Eye (tissue), 1 donor: ENCODE measurements at regions not wholly inside any gene's neighbourhood (a gene's known extent, or its start where the extent isn't known, plus 50 kb on each side); places are given as distances from the start of the nearest gene placed in this dataset.
"Not testable (repeated sequence)": the region's sequence is repeated elsewhere in the genome, so short reads cannot be mapped to it uniquely, and the experiment has no call there.

Experiments used
- DNase-seq: peaks from one replicate; pipeline ENCODE4 v3.0.0-alpha.2; 2015

DNA sequence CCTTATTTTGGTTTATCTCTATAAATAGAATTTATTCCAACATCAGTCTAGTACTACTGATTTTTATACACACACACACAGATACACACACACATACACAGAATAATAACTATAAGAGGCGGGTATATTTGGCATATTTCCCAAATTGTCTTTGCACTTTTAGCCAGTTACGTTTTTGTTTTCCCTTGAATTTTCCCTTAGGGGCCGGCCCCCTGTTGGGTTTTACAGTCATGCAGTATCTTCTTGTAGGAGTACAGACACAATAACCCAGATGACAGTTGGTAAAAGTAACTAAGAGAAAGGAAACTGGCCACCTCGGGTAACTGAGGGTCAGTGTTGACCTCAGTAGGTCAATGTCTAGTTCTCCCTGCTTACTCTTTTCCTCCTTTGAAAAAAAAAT, 50.9 kb downstream of the DISP1 start:
- no peak for DNase-seq

- no peak for DNase-seq
These were observed 52.5 kb downstream of the DISP1 start for GRCh38 chr1:222867316-222867715.

GRCh38 chr1:222876182-222876581, 61.3 kb downstream of the DISP1 start:
- DNase-seq: no peak

- DNase-seq: peak; percentile 21
These were observed 63.0 kb downstream of the DISP1 start for GRCh38 chr1:222877854-222878253.

DNA sequence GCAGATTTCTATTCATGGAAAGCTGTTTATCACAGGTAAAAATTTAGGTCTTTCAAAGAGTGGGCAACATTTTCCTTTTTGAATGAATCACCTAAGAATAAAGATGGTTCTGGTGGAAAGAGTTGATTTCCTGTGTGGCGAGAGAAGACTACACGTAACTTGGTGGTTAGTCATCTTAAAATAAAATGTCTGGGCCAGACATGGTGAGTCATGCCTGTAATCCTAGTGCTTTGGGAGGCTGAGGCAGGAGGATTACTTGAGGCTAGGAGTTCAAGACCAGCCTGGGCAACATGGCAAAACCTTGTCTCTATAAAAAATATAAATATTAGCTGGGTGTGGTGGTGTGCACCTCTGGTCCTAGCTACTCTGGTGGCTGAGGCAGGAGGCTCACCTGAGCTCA, 65.7 kb downstream of the DISP1 start:
- no peak for DNase-seq

- DNase-seq: peak; percentile 47
These were observed 71.5 kb downstream of the DISP1 start for GRCh38 chr1:222886194-222886854.

GRCh38 chr1:222886878-222887351, 72.1 kb downstream of the DISP1 start:
- DNase-seq: peak; percentile 16

GRCh38 chr1:222889440-222889839, 74.6 kb downstream of the DISP1 start:
- DNase-seq: no peak

DNA sequence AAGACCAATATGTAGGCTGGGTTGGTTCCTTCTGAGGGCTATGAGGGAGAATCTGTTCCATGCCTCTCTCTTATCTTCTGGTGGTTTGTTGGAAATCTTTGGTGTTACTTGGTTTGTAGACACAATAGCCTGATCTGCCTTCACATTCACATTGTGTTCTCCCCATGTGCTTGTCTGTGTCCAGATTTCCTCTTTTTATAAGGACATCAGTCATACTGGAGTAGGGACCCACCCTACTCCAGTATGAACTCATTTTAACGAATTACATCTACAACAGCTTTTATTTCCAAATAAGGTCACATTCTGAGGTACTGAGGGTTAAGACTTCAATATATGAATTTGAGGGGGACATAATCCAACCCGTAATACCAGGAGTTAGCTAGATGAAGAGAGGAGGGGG, 75.9 kb downstream of the DISP1 start:
- DNase-seq: no peak

- DNase-seq: no peak
These were observed 76.7 kb downstream of the DISP1 start for GRCh38 chr1:222891578-222891977.

GRCh38 chr1:222892137-222892769, 77.4 kb downstream of the DISP1 start:
- peak; percentile 16 for DNase-seq

- DNase-seq: no peak
These were observed 78.4 kb downstream of the DISP1 start for GRCh38 chr1:222893255-222893654.

- no peak for DNase-seq
These were observed 79.5 kb downstream of the DISP1 start for GRCh38 chr1:222894331-222894730.

GRCh38 chr1:222896630-222897526, 82.0 kb downstream of the DISP1 start:
- DNase-seq: no peak

DNA sequence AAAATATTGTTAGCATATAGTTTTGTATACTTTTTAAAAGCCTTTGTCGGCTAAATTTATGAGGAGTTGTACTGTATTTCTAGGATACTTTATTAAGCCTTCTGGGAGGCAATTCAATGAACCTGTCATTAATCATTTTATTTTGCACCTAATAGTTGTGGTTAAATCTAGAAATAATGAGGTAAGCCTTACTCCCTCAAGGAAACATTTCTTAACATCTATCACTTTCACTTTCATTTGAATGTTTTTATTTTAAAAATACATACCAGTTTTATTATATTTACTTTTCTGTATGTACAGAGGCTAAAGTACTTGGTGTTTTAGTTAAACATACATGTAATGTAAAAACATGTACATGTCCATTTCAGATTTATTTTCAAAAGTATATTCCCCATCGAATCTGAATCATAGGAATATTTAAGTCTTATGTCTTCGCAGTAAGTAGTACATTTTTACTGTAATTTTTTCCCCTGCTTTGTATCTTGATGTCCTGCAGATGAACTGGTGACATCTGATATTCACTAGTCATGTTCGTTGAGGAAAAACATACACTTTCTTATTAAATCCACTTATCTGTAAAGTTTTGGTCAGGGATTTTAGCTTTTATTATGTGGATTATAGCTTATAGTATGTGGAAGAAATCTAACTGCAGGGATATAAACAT, 82.8 kb downstream of the DISP1 start:
- peak; percentile 38 for DNase-seq

DNA sequence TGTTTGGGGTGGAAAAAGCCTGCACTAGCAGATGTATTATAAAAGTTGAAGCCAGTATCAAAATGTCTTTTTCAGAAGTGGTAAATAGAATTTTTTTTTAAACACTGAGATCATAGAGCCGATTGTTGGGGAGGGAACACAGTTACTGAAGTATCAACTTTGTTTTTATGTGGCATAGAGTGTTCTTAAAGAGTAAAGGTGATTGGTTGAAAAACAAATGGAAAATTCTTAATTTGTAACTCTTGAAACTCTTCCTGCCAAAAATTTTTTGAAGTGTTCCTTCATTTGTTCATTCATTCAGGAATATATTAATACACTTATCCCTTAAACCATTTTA, 83.3 kb downstream of the DISP1 start:
- no peak for DNase-seq

GRCh38 chr1:222899471-222899870, 84.6 kb downstream of the DISP1 start:
- DNase-seq: no peak

- no peak for DNase-seq
These were observed 89.6 kb downstream of the DISP1 start for GRCh38 chr1:222904451-222904850.

DNA sequence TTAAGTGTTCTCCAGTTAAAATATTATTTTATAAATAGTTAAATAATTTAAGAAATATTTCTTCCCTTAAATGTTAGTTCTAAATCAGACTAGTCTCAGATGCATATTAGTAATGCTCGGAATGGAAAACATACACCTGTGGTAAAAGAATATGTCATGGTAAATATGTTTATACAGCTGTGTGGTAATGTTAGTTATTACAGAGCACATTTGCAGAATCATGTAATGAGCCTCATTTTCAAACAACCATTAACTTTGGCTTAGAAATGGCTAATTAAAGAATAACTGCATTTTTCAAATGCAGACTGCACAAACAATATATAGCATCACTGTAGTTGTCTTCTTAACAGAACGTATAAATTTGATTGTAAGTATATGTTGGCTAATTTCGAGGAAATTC, 90.3 kb downstream of the DISP1 start:
- no peak for DNase-seq

DNA sequence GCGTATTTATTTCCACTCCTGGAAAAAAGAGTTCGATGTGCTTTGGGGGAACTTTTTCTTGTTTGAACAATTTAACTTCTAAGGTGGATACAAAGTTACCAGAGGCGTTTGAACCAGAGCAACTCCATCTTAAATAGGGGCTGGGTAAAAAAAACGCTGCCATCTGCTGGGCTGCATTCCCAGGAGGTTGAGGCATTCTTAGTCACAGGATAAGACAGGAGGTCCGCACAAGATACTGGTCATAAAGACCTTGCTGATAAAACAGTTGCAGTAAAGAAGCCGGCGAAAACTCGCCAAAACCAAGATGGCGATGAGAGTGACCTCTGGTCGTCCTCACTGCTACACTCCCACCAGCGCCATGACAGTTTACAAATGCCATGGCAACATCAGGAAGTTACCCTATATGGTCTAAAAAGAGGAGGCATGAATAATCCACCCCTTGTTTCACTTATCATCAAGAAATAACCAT, 91.5 kb downstream of the DISP1 start:
- not testable (repeated sequence) for DNase-seq

DNA sequence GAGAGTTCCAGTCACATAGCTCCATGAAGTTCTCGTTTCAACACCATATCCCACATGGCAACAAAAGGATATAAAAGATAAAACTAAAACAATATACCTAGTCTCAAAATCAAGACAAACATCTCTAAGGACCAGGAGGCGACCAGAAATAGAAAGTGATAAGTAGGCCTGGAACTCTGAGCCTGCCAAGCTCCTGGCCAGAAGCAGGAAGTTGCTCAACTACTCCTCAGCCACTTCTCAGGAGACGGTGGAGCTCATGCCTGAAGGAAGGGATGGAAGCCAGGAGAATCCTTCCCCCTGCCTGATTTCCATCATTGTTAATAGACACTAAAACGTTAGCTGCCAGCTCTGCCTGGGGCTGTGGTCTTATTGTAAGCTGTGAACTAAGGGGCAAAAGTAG, 94.7 kb downstream of the DISP1 start:
- DNase-seq: no peak

GRCh38 chr1:222910699-222911098, 95.9 kb downstream of the DISP1 start:
- no peak for DNase-seq

DNA sequence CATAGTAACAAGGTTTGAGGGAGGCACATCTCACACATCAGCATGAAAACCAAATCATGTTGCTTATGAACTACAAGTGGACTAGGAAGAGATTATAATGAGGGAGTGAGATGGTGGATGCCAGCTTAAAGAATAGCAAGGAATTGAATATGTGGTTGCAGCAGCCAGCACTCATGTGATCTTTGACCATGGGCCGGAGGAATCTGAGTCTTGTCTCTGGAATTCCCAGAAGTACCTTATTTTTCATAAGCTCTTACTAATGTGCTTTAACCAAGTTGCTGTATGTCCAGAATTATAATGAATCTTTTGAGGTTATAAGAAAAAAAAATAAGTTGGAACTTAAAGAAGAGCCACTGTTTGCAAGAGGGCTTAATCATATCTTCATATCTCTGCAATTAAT, 97.0 kb downstream of the DISP1 start:
- DNase-seq: no peak
